ENCODE measurements at regions not wholly inside any gene's neighbourhood (a gene's known extent, or its start where the extent isn't known, plus 50 kb on each side); places are given as distances from the start of the nearest gene placed in this dataset.

DNA sequence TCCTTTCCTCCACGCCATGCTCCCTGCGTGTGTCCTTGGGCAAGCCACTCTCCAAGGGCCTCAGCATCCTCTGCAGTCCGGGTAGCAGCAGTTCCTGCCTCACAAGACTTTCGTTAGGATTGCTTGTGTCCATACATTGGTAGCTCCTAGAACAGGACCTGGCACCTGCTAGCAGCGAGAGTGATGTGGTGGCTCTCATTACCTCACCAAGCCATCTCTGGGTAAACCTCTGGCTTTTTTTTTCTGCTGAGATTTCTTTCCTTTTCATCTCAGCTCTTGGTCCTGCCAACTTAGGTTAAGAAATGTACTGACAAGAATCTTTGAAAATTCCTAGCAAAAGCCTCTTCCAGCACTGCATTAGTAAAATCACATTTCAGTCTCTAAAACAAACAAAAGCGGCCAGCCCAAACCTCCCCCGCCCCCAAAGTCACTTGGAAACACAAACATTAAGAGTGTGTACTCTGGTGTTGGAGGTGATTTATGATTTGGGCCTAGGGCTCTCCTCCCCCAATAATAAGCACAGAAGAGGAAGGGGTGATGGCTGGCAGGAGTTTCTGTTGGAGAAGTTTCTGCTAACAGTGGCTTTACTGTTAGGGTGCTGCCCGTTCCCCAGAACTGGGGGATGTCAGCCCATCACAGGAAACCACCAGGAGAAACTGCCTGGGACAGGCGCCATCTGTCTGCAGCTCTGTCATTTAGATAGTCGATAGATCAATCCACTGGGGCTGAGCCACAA is 199.2 kb downstream of the CD83 start:
- peak in 2 of 4 donors; percentile 50 to 67 for DNase-seq (ENCODE audit: low read depth in 4 of 4, low spot score in 3 of 4)

DNA sequence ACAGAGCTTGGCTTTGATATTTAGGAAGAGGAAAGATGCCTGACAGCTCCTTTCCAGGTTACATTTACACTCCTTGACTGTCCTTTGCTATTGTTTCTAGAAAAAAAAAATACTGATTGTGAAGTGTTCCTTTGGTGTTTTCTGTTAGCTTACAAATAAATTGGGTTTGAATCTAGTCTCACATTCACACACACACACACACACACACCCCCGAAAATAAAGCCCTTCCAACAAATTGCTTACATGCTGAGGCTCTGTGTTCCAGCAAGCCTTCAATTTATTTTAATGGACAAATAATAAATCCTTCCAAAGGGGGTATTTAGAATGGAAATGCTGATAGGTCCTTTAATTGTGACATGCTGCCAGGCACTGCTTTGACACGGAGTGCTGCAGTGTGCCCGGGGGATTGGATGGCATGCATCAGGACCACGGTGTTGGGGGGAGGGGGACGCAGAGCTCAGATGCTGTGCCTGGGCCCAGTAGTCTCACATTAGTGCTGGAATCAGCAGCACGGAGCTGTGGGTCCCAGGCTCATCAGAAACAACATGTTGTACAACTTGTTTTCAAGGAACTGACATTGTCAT is 199.9 kb downstream of the CD83 start:
- DNase-seq (ENCODE audit: low read depth in 4 of 4, low spot score in 3 of 4): no peak

DNA sequence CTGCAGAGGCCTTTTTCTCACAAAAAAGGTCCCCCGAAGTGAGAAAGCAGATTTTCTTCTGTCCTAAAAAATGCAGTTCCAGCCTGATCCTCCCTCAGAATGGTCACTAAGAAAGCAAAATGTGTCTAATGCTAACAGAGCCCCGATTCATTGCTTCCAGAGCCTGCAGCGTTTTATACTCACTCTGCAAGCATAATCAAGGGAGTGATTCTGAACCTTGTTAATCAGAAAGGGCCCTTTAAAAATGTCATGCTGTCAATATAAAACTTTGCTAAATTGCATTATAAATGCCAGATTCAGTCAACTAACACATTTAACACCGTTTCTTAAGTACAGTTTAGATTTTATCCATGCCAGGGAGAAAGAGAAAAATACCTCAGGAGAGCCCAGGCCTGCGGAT is 202.8 kb downstream of the CD83 start:
- no peak for DNase-seq (ENCODE audit: low read depth in 4 of 4, low spot score in 3 of 4)

GRCh38 chr6:14321992-14322772 is 204.6 kb downstream of the CD83 start:
- no peak for DNase-seq (ENCODE audit: low read depth in 4 of 4, low spot score in 3 of 4)

GRCh38 chr6:14322841-14323240 is 205.3 kb downstream of the CD83 start:
- DNase-seq (ENCODE audit: low read depth in 4 of 4, low spot score in 3 of 4): no peak

DNA sequence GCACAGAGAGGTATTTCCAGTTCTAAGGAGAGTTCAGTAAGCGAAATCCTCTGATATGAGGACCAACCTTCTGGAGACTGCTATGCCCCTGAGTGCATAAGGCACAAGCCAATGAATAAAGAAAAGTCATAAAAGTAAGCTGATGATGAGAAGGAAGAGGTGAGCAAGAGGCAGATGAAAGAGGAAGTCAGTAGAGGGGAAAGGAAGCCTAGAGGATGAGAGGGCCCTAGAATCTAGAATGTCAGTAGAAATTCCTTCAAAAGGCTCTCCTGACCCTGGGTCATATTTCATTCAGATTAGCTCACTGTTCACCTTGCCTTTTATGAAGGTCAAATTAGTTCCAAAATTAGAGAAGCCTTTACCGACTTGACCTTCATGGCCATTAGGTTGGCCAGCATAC is 209.2 kb downstream of the CD83 start:
- DNase-seq (ENCODE audit: low read depth in 4 of 4, low spot score in 3 of 4): no peak

- no peak for DNase-seq (ENCODE audit: low read depth in 4 of 4, low spot score in 3 of 4)
Measured at GRCh38 chr6:14328163-14328562, 210.6 kb downstream of the CD83 start.

GRCh38 chr6:14333556-14334305 is 216.2 kb downstream of the CD83 start:
- DNase-seq (ENCODE audit: low read depth in 4 of 4, low spot score in 3 of 4): no peak

- no peak for DNase-seq (ENCODE audit: low read depth in 4 of 4, low spot score in 3 of 4)
Measured at GRCh38 chr6:14335071-14335470, 217.5 kb downstream of the CD83 start.

- DNase-seq (ENCODE audit: low read depth in 4 of 4, low spot score in 3 of 4): no peak
Measured at GRCh38 chr6:14337152-14337551, 219.6 kb downstream of the CD83 start.

- DNase-seq (ENCODE audit: low read depth in 4 of 4, low spot score in 3 of 4): no peak
Measured at GRCh38 chr6:14339172-14339571, 221.6 kb downstream of the CD83 start.

DNA sequence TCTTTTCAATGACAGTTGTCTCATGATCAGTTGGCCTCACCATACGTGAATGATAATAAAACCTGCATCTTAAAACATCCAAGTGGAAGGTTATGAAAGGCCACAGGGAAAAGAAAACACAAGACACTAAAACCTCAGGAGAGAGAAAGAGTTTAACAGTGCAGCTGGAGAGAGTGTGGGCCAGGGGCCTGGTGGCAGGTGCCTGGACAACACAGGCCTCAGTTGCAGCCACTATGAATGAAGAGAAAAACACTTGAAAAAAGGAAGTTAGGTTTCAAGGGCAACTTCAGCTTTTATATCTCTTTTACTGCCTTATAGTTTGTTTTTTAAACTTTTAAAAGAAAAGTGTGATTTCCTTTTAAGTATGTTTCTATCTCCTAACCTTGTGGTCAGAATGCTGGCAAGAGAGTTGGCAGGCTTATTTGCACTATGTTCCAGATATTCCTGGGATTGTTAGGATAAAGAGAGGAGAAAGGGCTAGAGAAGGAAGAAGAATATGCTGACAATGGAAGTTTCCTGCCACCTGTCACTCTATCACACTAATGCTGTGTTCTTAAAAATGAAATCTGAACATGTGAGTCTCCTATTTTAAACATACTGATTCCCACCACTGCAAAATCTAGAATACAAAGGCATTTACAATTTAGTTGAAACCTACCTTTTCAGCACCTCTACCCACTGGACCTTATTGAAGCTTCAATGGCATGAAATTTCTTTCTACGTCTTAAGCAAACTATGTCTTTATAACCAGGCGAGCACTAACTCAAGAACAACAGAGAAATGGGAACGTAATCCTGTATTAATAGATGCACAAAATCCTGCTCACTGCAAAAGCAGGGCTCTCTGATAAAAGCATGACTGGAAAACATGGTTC is 222.4 kb downstream of the CD83 start:
- no peak for DNase-seq (ENCODE audit: low read depth in 4 of 4, low spot score in 3 of 4)

GRCh38 chr6:14344486-14344885 is 226.9 kb downstream of the CD83 start:
- no peak for DNase-seq (ENCODE audit: low read depth in 4 of 4, low spot score in 3 of 4)

GRCh38 chr6:14348389-14348788 is 230.8 kb downstream of the CD83 start:
- no peak for DNase-seq (ENCODE audit: low read depth in 4 of 4, low spot score in 3 of 4)

- no peak for DNase-seq (ENCODE audit: low read depth in 4 of 4, low spot score in 3 of 4)
Measured at GRCh38 chr6:14349507-14349906, 231.9 kb downstream of the CD83 start.

DNA sequence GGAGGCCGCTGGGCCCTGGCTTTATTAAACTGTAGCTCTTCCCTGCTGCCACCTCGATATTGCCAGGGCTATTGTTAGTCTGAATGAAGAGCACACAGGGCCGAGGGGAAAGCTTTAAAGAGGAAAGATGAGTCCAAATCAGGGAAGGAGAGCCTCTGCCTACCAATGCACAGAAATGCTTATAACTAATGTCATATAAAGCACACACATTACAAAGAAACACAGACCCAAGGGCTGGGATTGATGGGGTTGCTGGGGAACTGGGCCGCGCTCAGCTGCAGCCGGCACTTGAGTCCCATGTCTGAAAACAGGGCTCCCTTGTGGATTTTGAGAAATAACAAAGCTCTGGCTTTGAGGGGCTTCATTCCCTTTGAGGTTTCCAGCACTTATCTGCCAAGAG is 232.6 kb downstream of the CD83 start:
- DNase-seq (ENCODE audit: low read depth in 4 of 4, low spot score in 3 of 4): no peak

DNA sequence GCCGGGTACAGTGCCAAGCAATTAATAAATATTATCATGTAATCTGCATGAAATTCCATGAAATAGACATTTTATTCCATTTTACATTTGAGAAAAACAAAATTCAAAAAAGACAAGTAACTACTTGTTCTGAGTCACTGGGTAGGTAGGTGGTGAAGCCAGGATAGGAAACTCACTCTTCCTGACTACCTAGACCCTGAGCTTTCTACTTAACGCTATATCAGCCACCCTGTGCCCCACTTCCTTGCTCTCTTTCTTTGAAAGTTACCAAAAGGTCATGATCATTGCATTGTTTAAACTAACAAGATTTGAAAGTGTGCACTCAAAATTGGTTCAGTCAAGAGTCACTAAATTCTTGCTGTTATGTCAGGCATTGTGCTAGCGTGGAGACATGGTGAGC is 235.7 kb downstream of the CD83 start:
- no peak for DNase-seq (ENCODE audit: low read depth in 4 of 4, low spot score in 3 of 4)

DNA sequence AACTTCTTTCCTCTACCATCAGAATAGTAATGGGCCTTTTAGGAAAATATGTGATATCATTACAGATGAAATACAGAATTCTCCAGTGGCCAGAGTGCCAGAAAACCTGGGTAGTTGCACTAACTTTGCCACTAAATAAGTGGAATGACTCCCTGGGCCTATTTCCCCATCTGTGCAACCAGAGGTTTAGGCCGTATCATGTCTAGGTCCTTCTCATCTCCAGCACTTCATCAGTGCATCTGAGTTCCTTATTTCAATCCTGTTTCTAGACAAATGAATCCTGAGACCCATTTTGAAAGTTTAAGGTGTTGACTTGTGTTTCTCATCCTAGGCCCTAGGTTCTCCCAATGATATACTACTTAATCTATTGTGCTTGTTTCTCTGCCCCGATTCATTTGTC is 236.2 kb downstream of the CD83 start:
- DNase-seq (ENCODE audit: low read depth in 4 of 4, low spot score in 3 of 4): no peak

- DNase-seq (ENCODE audit: low read depth in 4 of 4, low spot score in 3 of 4): peak; percentile 8 to 21 (median 20)
Measured at GRCh38 chr6:14354919-14355572, 237.5 kb downstream of the CD83 start.

GRCh38 chr6:14359438-14359837 is 241.9 kb downstream of the CD83 start:
- no peak for DNase-seq (ENCODE audit: low read depth in 4 of 4, low spot score in 3 of 4)

Measured in left renal pelvis (tissue), 4 donors.